Activated gamma-delta T cell treated with Interleukin-2 at 50 U/mL for 16 hours (primary cell): ENCODE measurements at regions not wholly inside any gene's neighbourhood (a gene's known extent, or its start where the extent isn't known, plus 50 kb on each side); places are given as distances from the start of the nearest gene placed in this dataset.

Experiments
- DNase-seq: peaks from one replicate; pipeline ENCODE4 v3.0.0-alpha.2; 2020

DNA sequence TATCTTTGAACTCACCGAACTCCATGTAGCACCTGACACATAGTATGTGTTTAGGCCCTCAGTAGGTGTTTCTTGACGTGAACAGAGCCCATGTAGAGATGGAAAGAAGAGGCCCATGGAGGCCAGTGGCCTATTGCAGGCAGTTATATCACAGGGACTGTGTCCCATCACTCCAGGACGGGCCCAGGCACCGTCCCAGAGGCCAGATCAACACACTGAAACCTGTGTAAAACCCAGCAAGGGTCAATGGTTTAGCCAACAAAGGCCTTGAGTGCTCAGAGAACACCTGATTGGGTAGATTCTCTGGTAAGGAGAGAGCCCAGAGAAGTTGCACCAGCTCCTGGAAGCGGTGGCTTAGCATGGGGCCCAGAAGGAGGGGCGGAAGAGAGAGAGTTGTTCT is 82.8 kb downstream of the INHBB start:
- no peak for DNase-seq

DNA sequence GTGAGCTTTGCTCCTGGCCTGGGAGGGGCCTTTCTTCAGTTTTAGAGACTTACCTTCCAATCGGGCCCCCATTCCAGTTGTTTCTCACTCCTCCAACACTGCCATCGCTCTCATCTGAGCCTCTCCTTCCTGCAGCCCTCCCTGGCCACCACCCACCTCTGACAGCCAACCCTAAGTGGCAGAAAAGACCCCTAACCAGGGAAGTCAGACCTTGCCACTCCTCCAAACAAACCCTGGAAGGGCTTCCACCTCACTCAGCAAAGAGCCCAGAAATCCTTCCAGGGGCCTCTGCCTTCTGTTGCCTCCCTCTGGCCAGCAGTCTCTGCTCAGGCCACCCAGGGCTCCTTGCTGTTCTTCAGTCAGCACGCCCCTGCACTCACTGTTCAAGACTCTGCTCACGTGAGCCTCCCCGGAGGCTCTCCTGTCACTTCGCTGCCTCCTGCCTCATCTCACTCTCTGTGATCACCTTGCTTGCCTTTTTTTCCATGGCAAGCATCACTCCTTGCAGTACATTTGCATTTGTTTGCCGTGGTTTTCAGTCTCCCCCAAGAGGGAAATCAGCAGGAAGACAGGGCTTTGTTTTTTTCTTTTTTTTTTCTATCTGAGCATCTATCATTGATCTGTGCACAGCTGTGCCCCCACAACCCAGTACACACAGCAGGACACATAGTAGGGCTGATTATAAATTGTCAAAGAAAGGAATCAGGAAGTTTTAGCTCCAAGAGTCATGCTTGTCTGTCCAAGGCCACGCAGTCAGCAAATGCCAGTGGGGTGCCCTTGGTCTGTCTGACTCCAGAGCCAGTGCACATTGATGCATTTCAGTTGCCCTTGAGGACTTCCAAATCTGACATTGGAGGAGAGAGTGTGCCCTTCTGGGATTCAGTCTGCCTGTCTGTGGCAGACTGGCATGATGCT is 83.9 kb downstream of the INHBB start:
- no peak for DNase-seq

DNA sequence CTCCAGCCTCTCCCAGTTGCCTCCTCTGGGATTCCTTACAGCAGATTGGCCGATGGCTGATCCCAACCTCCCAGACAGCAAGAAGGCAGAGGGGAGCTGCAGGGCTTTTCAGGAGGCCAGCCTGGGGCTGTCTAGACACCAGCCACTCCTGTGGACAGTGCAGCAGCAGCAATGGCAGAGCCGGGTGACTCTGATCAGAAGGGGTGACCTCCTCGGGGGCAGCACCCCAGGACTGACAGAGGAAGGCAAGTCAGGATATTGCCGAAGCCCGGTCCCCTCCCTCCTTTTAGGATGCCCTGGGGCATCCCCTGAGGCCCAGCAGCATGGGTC is 84.5 kb downstream of the INHBB start:
- DNase-seq: no peak

DNA sequence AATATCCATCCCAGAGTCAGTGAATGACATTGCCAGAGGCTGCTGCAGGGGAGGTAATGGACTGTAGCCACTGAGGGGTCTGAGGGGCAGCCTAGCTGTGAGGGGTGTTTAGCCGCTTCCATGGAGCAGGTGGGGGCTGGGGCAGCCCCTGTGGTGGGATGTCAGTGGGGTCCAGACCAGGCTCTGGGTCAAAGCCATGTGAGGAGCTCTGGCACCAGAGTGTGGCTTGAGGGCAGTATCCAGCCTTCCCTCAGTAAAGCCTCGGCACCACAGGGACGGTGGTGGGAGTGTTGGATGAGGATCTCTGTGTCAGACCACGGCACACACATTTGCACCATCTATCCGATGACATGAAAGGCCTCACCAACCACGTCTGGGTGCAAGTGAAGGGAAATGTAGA is 85.0 kb downstream of the INHBB start:
- DNase-seq: no peak

DNA sequence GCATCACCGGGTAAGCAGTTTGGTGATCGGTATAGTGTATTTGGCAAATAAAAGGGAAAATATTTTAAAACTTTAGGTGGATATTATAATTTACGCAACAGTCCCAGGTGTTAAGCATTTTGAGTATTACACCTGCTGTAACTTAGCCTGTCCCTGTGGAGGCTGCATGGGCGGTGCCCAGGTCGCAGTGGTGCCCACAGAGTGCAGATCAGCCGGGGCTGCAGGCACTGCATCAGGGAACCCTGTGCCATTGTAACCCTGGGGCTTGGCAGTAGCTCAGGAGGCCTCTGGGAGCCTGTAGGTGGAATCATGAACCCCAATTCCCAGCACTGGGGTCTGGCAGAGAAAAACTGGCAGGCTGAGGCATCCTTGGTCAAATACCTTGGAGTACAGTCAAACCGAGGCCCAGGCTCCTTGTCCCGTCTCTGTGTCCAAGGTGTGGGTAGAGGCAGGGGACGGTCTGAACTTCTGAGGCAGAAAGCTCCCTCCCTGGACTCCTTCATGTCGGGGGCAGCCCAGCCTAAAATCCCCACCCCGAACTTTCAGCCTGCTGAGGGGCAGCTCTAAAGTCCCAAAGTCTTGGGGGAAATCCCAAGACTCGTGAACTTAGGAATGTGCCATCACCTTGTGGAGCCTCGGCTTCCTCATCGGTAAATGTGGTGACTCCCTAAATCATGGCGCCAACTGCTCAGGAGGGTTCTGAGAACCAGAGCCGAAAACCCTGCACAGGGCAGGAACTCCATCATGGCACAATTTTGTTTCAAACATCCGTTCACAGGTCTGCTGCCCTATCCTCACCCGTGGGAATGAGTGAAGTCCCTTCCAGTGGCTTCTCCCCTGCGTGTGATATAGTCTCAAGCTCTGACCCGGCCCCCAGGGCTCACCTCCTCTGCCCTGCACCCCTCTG is 85.7 kb downstream of the INHBB start:
- DNase-seq: no peak

DNA sequence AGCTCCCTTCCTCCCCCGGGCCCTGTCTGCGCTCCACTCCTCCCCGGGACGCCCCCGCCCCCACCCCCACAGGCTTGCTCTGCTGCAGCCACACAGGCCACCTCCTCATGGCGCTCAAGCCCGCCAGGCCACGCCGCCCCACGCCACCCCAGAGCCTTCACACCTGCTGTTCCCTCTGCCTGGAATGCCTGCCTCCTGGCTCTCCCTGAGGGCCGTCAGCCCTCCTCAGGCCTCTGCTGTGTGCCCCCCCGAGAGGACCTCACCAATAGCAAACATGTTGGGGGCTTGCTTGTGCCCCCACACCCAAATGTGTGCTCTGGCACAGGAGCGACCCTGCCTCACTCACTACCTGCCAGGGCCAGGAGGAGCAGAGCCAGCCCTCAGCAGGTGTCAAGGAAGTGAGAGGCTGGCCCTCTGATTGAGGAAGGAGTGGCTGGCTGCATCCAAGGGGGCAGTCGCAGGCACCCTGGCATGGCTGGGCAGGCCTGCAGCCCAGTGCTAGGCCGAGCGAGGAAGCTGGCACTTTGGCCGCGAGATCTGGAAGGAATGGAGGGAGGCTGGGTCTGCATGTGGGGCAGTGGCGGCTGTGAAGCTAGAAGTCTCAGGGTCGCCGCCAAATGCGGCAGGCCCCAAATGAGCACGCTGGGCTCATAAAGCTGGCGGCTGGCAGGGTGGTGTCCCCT is 86.5 kb downstream of the INHBB start:
- no peak for DNase-seq

DNA sequence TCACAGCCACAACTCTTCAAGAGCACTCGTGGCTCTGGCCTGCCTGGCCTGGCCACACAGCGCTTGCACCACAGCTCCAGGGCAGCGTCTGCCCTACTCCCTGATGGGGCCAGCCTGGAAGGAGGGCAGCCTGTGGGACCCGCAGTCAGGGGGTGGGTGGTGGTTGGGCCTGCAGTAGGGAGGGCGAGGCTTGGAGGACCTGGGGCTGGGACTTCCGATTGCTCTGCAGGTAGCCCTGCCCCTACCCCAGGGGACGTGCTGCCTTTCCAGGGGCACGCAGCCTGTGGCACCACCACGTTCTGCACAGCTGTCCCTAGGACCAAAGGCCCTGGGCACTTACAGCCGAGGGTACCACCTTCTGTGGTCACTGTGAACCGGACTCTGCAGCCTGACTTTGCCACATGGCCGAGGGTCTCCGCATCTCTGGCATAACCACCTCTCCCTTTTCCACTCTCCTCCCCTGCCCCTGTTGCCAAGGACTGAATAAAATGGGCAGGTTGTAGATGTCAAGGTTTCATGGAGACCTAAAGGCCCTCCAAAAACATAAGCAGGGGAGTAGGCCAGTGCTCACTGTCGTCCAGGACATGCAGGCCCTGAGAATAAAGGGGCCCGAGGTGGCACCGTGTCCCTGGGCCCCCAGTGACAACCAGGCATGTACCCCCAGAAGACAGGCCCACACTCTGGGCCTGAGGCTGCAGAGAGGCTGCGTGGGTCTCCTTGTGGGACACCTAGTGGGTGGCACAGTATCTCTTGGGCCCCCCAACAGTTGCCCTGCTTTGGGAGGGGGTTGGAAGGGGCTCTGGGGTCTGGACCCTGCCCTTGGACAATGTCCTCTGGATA is 87.3 kb downstream of the INHBB start:
- DNase-seq: no peak

DNA sequence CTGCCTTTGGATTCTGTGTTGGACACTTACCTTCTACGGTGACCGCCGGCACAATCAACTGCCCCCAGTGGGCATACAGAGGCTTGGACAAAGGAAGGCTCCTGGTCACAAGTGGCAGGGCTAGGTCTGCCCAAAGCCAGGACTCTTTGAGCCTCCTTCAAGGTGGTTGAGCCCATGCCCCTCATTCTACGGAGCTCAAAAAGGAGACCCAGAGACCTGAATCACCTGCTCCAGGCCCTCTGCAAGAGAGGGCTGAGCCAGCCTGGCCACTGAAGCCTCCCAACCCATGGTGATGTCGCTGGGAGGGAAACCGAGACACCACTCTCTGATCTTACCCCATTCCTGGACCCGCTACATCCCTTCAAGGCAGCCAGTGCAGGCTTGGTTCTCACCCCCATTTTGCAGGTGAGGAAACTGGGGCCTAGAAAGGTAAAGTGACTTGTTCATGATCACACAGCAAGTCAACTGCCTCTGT is 87.9 kb downstream of the INHBB start:
- no peak for DNase-seq

DNA sequence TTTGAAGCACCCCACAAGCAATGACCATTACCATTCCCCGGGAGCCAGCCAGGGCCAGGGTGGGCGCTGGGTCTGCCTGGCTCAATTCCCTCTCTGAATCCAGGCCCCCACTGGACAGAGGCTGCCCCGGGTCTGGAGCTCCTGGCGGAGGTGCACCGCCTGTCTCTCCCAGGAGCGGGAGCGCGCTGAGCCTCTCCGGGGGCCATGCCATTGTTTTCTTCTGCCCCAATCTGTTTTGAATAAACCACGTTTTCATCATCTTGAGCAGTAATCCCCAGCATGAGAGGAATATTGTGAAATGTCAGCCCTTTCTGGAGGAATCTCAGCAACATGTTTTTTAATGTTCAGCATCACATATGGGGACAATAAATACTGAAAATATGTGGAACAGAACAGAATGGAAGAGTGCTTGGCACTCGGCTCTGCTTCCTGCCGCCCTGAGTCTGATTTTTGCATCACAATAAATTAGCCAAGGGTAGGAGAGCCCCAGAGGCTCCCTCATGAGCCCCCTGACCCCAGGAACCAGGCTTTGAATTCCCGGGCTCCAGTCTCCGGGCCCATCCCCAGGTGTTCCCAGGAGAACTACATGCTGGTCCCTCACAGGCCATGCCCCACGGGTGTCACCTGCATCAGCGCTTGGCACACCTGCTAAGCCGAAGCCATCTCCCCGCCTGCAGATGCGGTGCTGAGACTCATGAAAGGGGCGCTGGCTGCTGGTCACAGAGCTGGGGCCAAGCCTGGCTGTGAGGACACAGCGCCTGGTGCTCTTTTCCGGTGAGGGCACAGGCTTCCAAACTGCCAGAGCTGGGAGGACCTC is 88.8 kb downstream of the INHBB start:
- no peak for DNase-seq

DNA sequence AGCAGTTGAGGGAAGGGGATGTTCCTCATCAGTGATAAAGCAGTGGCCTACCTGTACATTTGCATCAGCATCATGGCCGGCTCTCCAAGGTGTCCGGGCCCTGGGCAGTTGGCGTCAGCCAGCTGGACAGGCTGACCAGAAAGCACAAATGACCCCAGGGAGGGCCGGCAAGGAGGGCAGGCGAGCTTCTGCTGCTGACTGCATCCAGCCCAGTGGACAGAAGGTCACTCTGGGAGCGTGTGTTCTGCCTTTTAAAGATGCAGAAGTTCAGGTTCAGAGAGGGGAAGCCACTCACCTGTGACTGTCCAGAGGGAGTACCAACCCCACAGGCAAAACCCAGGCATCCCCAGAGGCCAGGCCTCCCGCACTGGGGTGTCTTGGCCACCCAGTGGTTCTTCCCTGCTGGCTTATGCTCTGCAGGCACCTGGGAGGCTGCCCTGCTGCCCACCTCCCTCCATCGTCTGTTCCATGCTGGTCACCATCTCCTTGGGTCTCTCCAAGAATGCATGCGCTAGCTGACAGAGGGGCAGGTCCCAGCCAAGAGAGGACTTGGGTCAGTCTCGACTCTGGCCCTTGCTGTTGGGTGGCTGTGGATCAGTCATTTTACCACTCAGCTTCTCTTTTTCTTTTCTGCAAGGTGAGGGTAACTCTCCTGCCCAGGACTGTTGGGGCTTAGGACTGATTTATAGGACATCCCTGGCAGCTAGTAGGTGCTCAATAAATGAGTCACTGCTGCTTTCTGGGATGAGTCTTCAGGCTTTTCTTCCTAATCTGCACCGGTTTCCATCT is 89.9 kb downstream of the INHBB start:
- DNase-seq: no peak

DNA sequence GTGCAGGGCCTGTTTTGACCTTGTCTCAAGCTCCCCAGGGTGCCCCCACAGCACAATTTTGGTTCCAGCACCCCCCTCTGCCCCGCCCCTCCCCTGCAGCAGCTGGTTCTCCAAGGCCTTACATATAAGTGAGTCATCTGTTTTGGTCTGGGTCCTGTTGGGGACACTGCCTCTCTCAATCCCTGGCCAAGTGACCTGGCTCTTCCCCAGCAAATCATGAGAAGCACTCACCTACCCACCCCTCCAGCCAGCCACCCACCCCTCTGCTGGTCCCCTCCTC is 90.5 kb downstream of the INHBB start:
- no peak for DNase-seq

DNA sequence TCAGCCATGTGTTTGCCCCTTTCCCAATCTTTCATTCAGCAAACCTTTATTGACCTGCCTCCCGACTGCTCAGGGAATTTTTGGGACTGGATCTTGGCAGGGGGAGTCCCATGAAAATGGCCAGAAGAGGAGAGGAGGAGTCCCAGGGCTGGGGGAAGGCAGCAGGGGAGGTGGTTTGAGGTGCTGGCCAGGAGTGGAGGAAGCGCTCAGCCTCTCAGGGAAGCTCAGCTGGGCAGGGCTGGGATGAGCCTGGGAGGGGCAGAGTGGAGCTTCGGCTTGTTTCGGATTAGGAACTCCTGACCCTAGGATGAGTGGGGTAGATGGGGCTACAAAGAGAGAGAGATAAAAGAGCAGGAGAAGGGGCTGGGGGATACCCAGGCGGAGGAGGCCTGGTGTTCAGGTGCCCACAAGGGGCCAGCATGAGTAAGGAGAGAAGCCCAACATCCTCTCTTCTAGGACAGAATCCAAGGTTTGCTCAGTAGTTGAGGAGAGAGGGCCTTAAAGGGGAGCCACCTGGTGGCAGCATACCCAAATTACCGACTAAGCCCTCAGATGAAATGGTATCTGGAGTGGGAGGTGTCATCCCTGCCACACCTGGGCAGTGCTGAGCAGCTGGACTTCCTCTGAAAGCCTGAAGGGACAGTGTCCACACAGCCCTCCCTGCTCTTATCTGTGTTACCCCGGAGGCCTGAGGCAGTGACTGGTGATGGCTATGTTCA is 91.1 kb downstream of the INHBB start:
- no peak for DNase-seq

DNA sequence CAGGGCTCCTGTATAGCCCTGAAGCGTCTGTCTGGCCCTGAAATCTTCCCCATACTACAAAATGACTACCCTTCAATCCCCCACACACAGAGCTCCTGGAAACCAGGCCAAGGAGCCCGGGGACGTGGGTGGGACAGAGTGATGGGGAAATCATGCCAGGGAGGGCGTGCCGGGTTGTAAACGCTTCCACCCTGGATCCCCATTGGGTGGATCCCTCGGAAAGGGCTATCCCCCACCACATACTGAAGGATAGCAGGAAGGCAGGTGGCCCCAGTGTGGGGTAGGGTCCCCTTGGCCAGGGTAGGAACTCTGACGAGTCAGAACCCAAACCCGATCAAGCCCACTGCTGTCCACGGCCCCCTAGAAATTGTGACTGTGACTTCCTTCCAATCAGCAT is 91.7 kb downstream of the INHBB start:
- no peak for DNase-seq

DNA sequence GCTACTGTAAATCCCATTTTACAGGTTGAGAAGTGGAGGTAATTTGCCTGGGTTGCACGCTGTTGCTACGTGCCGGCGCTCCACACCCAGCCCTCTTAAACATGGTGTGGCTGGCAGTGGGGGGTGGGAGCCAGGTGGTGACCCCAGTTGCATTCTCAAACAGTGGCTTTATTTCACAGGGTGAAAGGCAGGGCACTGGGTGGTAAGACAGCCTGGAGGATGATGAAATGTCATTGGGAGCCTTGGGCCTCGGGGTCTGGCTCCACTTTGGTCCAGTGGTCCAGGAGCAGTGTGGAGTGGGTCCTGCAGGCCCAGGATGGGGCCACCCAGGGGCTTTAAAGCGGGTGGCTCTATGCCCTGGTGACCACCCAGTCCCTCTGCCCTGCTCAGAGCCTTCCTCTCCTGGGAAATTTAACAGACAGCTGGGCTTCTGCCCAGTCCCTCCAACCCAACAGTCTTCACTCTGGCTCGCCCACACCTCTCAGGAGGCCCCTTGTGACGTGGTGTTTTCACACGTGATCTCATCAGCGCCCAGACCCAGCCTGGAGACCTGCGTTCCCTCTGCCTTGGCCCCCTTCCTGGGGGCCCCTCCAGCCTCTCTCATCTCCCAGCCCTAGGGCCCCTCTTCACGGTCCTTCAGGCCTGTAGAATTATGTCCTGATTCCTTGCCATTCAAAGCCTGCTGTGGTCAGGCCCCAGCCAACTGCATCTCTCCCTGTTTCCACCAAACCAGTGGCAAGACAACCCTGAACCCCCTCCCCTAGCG is 92.5 kb downstream of the INHBB start:
- no peak for DNase-seq

DNA sequence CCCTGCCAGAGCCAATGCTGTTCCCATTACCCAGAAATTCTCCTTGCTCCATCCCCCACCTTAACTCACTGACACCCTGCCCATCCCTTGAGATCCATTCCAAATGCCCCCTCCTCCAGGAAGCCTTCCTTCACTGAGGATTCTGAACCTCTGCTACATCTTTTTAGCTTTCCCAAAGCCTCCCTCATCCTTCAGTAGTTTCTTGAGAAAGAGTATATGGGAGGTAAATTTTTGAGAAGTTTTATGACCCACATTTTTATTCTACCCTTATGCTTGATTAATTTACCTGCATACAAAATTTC is 93.1 kb downstream of the INHBB start:
- no peak for DNase-seq

DNA sequence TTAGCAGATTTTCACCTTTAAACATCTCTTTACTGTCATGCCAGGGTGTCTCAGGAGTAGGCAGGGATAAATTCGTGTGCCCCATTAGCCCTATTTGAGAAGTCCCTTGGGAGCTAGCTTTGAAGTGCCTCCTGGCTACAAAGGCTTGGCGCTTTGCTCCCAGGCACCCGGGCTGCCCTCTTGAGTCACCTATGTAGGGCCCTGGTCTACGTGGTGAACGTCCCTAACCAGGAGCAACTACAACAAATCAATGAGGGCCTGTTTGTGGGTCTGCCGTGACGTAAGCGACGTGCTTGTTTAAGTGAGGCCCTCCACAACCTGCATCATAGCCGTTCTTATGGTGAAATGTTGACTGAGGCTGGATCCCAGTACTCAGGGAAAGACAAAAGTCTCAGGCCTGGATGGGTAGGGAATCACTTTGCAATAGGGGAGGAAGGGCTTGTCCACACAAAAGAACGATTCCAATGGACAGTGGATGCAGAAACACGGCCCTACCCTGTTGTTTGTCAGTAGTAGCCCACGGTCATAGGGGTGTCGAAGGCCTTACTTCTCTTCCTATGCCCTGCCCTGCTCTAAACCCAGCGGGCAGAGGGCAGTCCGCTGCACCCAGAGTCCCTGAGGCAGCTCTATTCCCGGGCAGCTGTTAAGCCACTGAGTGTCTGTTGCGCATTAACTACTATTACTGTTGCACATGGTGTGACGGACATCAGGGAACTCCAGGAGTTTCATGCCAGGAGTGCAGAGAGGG is 93.9 kb downstream of the INHBB start:
- DNase-seq: no peak

DNA sequence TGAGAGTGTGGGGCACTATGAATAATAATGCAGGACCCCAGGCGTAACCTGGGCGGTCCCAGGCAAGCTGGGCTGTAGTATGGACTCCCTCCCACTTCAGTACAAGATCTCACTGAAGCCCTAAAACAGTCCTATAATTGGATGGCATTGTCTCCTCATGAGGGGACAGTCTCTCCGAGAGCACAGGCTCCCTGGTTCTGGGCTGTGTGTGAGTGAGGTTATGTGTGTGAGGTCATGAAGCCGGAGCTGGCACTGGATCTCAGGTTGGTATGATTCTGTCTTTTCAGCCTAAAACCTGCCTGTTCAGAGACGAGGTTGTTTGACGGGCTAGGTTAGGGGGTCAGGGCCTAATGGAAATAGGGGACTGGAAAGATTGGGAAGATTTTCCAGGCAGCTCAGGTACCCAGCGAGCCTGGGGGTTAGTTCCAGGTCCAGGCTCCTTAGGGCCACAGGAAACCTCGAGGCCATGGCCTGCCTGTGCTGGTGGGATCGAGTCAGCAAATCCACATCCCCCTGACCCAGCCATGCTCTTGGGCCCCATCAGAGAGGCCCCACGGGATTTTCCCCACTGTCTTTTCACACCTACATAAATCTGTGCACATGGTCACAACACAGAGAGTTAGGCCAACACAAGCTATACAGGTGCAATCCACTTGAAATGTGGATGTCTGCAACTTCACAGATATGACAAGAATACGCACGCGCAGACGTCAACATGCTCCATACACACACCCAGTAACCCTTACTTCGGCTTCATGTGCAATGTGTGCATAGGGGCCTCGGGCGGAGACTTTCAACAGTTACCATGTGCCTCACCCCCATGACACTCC is 94.8 kb downstream of the INHBB start:
- DNase-seq: no peak

DNA sequence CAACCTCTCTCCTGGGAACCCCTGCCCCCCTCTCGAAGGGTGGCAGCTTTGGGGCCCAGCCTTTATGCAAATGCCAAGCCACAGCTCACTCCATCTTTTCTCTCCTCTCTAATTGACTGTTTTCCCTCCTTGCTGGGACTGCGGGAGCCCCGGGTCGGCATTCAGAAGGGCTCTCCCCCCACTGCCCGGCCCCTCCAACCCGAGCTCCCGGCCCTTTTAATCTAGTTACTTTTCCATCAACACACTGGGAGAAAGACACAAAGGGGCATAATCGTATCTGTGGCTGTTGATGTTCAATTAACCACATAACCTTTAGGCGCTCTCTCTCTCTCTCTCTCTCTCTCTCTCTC is 95.4 kb downstream of the INHBB start:
- DNase-seq: no peak
